G401.6 (cell line): ENCODE measurements at regions not wholly inside any gene's neighbourhood (a gene's known extent, or its start where the extent isn't known, plus 50 kb on each side); places are given as distances from the start of the nearest gene placed in this dataset.

ENCODE experiments used
- FAIRE-seq: peaks from 2 replicates; lab custom pipeline; 2012; peaks lifted over from hg19 to GRCh38; lab: Jason Lieb, UNC

DNA sequence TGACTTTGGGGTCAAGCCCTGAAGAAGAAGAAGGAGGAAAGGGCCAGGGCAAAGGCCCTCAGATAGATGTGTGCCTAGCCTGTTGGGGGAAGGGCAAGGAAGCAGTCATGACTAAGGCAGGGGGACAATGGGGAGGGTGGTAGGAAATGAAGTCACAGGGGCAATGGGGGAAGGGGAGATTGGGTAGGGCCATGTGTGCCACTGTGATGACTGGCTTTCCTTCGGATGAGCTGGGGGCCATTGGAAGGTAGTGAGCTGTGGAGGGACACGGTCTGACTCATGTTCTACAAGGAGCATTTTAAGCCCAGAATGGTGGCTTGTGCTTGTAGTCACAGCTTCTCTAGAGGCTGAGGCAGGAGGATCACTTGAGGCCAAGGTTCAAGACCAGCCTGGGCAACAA, 642.0 kb downstream of the MID1IP1 start:
- FAIRE-seq: no peak

- no peak for FAIRE-seq
Observed at GRCh38 chrX:39445336-39445735, 644.1 kb downstream of the MID1IP1 start.

- FAIRE-seq: no peak
Observed at GRCh38 chrX:39449352-39449751, 648.1 kb downstream of the MID1IP1 start.

- no peak for FAIRE-seq
Observed at GRCh38 chrX:39450234-39450977, 647.4 kb downstream of the BCOR start.

- no peak for FAIRE-seq
Observed at GRCh38 chrX:39451046-39451445, 646.7 kb downstream of the BCOR start.

- no peak for FAIRE-seq
Observed at GRCh38 chrX:39452401-39452800, 645.4 kb downstream of the BCOR start.

DNA sequence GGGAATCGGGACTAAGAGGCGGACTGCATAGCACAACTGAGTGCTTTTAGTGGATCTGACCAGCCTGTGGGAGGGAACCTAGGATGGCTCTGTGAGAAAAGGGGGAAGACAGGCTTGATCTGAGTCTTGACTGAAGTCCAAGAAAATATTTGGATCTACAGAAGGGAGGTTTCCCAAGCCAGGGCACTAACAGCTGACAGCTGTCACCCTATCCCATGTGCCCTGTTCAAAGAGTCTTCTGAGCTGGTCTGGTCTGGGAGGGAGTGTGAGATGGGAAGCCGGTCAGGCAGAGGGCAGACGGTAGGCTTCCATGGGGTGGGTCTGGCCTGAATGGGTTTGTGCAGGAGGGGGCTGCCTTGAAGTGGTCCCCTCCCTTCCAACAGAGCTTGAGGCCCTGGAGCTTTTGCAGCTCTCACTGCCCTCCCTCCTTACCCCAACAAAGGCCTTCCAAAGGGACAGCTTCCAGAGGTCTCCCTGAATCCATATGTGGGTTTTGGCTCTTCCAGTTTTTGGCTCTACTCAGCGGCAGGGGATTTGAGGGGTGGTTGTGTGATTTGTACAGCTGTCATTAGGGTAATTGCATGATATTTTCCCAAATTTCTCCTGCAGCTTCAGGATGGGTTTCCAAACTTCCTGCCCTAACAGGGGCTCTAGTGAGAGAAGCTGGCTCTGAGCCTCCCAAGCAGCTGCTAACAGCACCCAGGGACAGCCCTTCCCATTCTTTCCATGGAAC, 643.7 kb downstream of the BCOR start:
- FAIRE-seq: no peak

DNA sequence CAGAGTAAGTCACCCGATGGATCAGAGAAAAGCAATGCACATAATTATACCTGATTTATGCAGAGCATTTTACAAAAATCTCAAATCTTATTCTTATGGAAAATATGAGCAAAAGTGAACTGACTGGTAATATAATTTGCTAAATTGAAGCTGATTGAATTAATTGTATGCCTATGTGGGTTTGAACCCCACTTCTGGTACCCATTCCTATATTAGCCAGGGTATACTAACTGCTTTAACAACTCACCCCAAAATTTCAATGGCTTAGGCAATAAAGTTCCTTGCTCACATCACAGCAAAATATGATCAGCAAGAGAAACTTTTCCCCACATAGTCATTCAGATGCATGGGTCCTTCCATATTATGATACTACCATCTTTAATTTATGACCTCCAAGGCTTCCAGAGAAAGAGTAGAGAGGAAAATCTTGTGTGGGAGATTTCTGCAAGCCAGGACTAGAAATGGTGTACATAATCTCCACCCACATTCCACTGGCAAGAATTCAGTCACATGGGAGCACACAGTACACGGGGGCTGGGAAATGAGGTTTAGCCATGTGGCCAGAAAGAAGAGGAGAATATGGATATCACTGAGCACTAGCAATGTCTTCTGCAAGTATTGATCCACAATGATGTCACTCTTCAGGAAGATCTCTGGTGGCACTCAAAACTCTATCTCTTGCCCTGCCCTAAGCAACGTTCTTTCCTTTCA, 640.7 kb downstream of the BCOR start:
- FAIRE-seq: no peak

GRCh38 chrX:39458779-39459178, 639.0 kb downstream of the BCOR start:
- FAIRE-seq: no peak

GRCh38 chrX:39459204-39459603, 638.6 kb downstream of the BCOR start:
- FAIRE-seq: no peak

DNA sequence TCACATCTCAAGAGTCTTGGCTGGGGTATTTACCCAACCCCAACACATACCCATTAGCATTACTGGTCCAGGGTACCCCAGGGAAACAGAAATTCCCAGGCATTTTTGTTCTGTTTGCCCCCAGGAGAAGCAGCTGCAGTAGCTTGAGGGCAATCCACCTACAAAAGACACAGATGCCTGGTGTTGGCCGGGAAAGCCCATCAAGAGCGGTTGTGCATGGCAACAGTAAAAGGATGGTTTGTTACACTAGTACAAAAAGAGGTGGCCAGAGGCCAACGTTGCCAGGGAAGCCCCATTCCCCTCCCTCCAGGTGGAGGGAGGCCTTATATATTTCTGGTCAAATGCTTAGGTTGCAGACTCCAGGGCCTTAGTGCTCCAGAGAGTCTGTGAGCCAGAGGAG, 637.8 kb downstream of the BCOR start:
- no peak for FAIRE-seq

DNA sequence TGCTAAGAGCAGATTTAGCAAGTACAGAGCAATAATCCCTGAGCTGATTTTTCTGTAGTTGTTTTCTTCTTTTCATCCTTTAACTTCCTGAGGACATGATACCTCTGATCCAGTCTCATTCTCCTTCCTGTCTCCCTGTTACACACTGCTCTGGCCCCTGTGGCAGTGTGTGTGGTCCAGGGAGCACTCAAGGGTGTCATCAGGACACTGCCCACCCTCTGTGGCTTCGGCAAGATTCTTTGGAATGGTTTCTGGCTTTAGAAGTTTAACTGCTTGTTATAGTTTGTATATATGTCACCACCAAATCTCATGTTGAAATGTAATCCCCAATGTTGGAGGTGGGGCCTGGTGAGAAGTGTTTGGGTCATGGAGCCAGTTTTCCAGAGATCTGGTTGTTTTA, 637.3 kb downstream of the BCOR start:
- no peak for FAIRE-seq

DNA sequence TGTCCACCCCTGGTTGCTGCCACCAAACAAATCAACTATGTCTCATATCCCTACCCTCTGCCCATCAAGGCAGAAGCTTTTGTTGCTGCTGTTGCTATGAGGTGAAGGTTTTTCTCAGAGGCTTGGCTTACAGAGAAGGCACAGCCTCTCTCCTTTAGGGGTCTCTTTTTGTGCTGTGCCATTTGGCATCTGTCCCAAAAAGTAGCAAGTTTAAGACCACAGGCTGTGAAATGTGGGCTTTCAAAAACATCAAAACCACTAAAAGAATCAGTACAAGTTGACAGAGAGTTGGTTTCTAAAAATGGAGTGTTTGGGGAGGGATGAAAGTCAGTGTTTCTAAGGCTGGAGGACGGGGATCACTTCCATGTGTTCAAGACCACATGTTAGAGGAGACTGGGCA, 634.9 kb downstream of the BCOR start:
- no peak for FAIRE-seq

- no peak for FAIRE-seq
Observed at GRCh38 chrX:39464253-39464652, 633.5 kb downstream of the BCOR start.

GRCh38 chrX:39465467-39465866, 632.3 kb downstream of the BCOR start:
- no peak for FAIRE-seq

DNA sequence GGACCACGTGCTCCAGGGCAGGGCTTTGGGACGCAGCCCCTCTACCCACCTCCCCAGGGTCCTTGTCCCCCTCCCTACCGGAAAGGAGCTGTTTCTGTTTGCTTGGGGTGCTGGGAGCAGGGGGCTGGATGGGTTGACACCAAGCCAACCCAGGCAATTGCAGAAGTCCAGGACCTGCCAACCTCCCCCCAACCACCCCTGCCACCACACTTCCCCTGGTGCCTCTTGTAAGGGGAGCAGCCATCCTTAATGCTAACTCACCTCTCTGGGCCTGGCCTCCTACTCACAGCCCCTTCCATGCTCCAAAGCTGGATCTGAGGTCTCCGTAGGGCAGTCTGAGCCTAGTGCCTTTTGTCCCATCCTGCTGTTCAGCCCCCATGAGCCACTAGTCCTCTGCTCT, 631.9 kb downstream of the BCOR start:
- FAIRE-seq: no peak

DNA sequence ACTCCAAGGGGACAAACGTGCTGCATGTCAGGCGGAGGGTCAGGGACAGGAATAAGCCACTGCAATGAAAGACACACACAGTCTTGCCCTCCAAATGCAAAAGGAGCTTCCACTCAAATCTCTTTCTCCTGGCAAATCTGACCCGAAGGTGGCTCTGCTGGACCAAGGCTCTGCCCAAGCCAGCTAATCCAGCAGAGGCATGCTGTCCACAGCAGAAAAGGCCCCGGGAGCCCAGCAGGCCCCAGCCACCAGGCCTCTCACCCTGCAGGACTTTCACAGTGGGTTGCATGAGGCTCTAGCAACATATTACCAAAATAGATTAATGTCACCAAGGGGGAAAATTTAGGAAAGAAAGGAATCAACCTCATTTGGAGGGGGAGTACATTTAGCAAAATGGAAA, 628.6 kb downstream of the BCOR start:
- FAIRE-seq: no peak

GRCh38 chrX:39470588-39471407, 627.0 kb downstream of the BCOR start:
- no peak for FAIRE-seq

DNA sequence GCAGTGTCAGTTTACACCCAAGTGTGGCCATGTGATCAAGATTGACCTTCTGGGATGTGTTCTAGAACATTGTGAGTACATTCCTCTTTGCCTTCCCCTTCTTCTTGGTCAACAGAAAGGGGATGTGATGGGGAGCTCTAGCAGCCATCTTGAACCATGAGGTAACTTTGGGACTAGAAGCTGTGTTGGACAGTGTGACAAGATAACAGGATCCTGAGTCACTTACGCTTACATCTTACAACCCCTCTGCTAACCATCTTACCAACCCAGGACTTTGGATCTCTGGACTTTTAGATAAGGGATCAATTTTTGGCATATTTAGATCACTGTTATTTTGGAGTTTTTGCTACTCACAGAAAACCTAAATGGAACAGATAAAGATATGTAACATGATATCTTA, 625.6 kb downstream of the BCOR start:
- no peak for FAIRE-seq

- FAIRE-seq: no peak
Observed at GRCh38 chrX:39473812-39474211, 623.9 kb downstream of the BCOR start.

GRCh38 chrX:39475372-39475771, 622.4 kb downstream of the BCOR start:
- no peak for FAIRE-seq

DNA sequence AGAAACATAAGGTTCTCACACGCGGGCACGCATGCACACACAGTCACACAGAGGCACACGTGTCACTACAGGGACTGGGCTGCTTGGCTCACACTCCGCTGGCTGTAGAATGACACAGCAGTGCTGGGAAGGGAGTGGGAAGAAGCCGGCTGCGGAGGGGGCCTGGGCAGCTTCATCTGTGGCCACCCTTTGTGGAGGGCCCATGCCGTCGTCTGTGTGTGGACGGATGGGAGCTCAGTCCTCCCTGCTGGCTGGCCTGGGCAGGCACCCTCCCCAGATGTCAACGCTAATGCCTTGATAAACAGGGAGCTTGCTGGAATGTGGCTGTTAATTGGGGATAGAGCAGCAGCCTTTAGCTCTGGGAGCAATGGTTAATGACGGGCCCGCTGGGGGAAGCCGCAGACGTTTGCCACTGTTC, 621.1 kb downstream of the BCOR start:
- no peak for FAIRE-seq
